ENCODE measurements at regions not wholly inside any gene's neighbourhood (a gene's known extent, or its start where the extent isn't known, plus 50 kb on each side); places are given as distances from the start of the nearest gene placed in this dataset.

DNA sequence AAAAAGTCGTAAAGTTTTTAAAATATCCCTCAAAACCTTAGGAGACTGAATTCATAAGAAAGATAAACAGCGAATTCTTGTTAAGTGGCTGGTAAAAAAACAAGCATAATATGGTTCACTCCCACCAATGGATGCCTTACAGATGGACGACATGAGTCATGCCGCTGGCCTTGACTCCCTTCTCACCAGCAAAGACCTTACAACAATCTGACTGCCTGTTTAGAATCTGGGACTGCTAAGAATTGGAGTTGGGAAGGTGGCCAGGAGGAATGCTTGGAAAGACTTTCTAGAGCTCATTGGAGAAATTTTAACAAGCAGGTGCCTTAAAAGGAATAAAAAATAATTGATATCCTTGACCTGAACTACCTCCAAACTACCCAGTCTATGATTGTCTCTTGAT is 206.9 kb upstream of the FMN2 start:
- H3K9me3 Mint-ChIP-seq = peaks cover 10% of the 10 kb centered on the region
- no peak for DNase-seq (ENCODE audit: low spot score)
- no peak for ATAC-seq
- H3K27me3 Mint-ChIP-seq (ENCODE audit: low read depth) = no peaks in the 10 kb centered on the region
- no peak overlapping the region for H3K4me3 Mint-ChIP-seq
- H3K27ac Mint-ChIP-seq = no peak overlapping the region
- ChIA-PET POLR2A (no interaction called here), CTCF (no interaction called here)
- H3K36me3 Mint-ChIP-seq = no peaks in the 10 kb centered on the region
- H3K4me1 Mint-ChIP-seq = peaks cover 22% of the 10 kb centered on the region
- TF ChIP-seq, protein P1, sequence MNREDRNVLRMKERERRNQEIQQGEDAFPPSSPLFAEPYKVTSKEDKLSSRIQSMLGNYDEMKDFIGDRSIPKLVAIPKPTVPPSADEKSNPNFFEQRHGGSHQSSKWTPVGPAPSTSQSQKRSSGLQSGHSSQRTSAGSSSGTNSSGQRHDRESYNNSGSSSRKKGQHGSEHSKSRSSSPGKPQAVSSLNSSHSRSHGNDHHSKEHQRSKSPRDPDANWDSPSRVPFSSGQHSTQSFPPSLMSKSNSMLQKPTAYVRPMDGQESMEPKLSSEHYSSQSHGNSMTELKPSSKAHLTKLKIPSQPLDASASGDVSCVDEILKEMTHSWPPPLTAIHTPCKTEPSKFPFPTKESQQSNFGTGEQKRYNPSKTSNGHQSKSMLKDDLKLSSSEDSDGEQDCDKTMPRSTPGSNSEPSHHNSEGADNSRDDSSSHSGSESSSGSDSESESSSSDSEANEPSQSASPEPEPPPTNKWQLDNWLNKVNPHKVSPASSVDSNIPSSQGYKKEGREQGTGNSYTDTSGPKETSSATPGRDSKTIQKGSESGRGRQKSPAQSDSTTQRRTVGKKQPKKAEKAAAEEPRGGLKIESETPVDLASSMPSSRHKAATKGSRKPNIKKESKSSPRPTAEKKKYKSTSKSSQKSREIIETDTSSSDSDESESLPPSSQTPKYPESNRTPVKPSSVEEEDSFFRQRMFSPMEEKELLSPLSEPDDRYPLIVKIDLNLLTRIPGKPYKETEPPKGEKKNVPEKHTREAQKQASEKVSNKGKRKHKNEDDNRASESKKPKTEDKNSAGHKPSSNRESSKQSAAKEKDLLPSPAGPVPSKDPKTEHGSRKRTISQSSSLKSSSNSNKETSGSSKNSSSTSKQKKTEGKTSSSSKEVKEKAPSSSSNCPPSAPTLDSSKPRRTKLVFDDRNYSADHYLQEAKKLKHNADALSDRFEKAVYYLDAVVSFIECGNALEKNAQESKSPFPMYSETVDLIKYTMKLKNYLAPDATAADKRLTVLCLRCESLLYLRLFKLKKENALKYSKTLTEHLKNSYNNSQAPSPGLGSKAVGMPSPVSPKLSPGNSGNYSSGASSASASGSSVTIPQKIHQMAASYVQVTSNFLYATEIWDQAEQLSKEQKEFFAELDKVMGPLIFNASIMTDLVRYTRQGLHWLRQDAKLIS (CRISPR knock-in tag; IDR thresholded peaks at IDR 0.05; ENCODE audit: borderline replicate concordance) = no peak
- no peak for TF ChIP-seq SOX15 (CRISPR knock-in tag; IDR thresholded peaks at IDR 0.05)
- TF ChIP-seq, protein P2, sequence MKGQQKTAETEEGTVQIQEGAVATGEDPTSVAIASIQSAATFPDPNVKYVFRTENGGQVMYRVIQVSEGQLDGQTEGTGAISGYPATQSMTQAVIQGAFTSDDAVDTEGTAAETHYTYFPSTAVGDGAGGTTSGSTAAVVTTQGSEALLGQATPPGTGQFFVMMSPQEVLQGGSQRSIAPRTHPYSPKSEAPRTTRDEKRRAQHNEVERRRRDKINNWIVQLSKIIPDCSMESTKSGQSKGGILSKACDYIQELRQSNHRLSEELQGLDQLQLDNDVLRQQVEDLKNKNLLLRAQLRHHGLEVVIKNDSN (CRISPR knock-in tag; IDR thresholded peaks at IDR 0.05) = no peak
- TF ChIP-seq CREB1 (CRISPR knock-in tag; IDR thresholded peaks at IDR 0.05) = no peak
- TF ChIP-seq GTF2I (CRISPR knock-in tag; conservative IDR thresholded peaks at IDR 0.05) = no peak

DNA sequence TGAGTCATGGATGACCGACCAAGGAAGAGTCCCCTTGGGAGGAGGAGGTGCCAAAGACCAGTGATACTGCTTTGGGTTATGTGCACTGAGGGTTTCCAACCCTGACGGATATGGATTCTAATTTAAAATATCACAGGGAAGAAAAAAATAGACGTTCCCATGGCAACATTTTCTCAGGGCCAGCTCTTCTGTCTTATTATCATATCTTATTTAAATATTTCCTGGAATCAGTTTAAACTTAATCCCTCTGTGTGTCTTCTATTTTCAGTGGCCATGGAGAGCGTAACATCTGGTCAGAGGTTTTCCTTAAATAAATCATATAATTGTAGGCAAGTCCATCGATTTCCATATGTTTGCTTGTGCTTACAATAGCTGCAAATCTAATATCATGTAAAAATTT is 205.4 kb upstream of the FMN2 start:
- peaks cover 22% of the 10 kb centered on the region for H3K4me1 Mint-ChIP-seq
- CTCF ChIA-PET = no interaction called here
- TF ChIP-seq ZNF121 (CRISPR knock-in tag; IDR thresholded peaks at IDR 0.05) (no peak), ZNF416 (CRISPR knock-in tag; IDR thresholded peaks at IDR 0.05) (no peak), TP53 (CRISPR knock-in tag; IDR thresholded peaks at IDR 0.05) (no peak), ELF4 (CRISPR knock-in tag; IDR thresholded peaks at IDR 0.05; ENCODE audit: low read depth) (no peak), NFATC4 (CRISPR knock-in tag; IDR thresholded peaks at IDR 0.05) (no peak), MYBL2 (CRISPR knock-in tag; IDR thresholded peaks at IDR 0.05) (no peak), ZNF138 (CRISPR knock-in tag; conservative IDR thresholded peaks at IDR 0.05) (no peak), HMGA2 (CRISPR knock-in tag; IDR thresholded peaks at IDR 0.05) (no peak), RORB (CRISPR knock-in tag; IDR thresholded peaks at IDR 0.05) (no peak), ZNF263 (CRISPR knock-in tag; IDR thresholded peaks at IDR 0.05; ENCODE audit: low read depth) (no peak)
- TF ChIP-seq, protein P3, sequence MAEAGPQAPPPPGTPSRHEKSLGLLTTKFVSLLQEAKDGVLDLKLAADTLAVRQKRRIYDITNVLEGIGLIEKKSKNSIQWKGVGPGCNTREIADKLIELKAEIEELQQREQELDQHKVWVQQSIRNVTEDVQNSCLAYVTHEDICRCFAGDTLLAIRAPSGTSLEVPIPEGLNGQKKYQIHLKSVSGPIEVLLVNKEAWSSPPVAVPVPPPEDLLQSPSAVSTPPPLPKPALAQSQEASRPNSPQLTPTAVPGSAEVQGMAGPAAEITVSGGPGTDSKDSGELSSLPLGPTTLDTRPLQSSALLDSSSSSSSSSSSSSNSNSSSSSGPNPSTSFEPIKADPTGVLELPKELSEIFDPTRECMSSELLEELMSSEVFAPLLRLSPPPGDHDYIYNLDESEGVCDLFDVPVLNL (CRISPR knock-in tag; IDR thresholded peaks at IDR 0.05; ENCODE audit: borderline replicate concordance, low read depth) = no peak
- TF ChIP-seq, protein P4, sequence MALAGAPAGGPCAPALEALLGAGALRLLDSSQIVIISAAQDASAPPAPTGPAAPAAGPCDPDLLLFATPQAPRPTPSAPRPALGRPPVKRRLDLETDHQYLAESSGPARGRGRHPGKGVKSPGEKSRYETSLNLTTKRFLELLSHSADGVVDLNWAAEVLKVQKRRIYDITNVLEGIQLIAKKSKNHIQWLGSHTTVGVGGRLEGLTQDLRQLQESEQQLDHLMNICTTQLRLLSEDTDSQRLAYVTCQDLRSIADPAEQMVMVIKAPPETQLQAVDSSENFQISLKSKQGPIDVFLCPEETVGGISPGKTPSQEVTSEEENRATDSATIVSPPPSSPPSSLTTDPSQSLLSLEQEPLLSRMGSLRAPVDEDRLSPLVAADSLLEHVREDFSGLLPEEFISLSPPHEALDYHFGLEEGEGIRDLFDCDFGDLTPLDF (CRISPR knock-in tag; IDR thresholded peaks at IDR 0.05) = no peak
- no peaks in the 10 kb centered on the region for H3K36me3 Mint-ChIP-seq
- POLR2A ChIA-PET = no interaction called here
- H3K9me3 Mint-ChIP-seq = peaks cover 10% of the 10 kb centered on the region
- ATAC-seq (no peak), DNase-seq (ENCODE audit: low spot score) (no peak)
- peak overlapping the region; percentile 3; the same call in 1 of the 2 replicates for H3K27ac Mint-ChIP-seq
- no peak overlapping the region for H3K4me3 Mint-ChIP-seq
- no peaks in the 10 kb centered on the region for H3K27me3 Mint-ChIP-seq (ENCODE audit: low read depth)

DNA sequence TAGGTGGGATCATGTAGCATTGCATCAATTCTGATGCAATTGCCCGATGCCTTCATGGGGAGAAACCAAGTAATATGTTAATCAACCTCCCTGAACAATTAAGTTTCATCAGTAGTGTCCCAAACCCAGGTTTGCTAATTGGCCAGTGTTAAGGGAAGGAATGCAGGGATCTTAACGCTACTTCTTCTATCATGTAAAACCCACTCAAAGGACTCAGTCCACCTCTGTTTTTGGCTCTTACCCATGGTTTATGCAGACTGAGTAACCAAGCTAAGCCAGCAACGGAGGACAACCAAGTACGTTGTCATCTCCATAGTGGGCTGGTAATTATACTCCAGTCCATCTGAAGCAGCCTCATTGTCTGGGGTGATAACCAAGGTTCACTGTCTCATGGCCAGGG is 203.0 kb upstream of the FMN2 start:
- ATAC-seq (peak; percentile 63), DNase-seq (ENCODE audit: low spot score) (no peak)
- H3K9me3 Mint-ChIP-seq = peaks cover 10% of the 10 kb centered on the region
- ChIA-PET POLR2A (no interaction called here), CTCF (interaction anchor here (1.7 kb wide), 1 partner anchor 9 kb away, joined by 7 read pairs; no protein-coding TSS in a partner anchor)
- no peaks in the 10 kb centered on the region for H3K36me3 Mint-ChIP-seq
- H3K27ac Mint-ChIP-seq = peak overlapping the region; percentile 53
- no peak overlapping the region for H3K4me3 Mint-ChIP-seq
- no peak for TF ChIP-seq ZNF396 (CRISPR knock-in tag; IDR thresholded peaks at IDR 0.05; ENCODE audit: borderline replicate concordance)
- TF ChIP-seq TEAD1 (CRISPR knock-in tag; IDR thresholded peaks at IDR 0.05) = no peak
- TF ChIP-seq NR1H2 (CRISPR knock-in tag; IDR thresholded peaks at IDR 0.05) = no peak
- TF ChIP-seq, protein P5, sequence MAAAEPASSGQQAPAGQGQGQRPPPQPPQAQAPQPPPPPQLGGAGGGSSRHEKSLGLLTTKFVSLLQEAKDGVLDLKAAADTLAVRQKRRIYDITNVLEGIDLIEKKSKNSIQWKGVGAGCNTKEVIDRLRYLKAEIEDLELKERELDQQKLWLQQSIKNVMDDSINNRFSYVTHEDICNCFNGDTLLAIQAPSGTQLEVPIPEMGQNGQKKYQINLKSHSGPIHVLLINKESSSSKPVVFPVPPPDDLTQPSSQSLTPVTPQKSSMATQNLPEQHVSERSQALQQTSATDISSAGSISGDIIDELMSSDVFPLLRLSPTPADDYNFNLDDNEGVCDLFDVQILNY (CRISPR knock-in tag; IDR thresholded peaks at IDR 0.05) = no peak
- TF ChIP-seq, protein P6, sequence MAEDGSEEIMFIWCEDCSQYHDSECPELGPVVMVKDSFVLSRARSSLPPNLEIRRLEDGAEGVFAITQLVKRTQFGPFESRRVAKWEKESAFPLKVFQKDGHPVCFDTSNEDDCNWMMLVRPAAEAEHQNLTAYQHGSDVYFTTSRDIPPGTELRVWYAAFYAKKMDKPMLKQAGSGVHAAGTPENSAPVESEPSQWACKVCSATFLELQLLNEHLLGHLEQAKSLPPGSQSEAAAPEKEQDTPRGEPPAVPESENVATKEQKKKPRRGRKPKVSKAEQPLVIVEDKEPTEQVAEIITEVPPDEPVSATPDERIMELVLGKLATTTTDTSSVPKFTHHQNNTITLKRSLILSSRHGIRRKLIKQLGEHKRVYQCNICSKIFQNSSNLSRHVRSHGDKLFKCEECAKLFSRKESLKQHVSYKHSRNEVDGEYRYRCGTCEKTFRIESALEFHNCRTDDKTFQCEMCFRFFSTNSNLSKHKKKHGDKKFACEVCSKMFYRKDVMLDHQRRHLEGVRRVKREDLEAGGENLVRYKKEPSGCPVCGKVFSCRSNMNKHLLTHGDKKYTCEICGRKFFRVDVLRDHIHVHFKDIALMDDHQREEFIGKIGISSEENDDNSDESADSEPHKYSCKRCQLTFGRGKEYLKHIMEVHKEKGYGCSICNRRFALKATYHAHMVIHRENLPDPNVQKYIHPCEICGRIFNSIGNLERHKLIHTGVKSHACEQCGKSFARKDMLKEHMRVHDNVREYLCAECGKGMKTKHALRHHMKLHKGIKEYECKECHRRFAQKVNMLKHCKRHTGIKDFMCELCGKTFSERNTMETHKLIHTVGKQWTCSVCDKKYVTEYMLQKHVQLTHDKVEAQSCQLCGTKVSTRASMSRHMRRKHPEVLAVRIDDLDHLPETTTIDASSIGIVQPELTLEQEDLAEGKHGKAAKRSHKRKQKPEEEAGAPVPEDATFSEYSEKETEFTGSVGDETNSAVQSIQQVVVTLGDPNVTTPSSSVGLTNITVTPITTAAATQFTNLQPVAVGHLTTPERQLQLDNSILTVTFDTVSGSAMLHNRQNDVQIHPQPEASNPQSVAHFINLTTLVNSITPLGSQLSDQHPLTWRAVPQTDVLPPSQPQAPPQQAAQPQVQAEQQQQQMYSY (CRISPR knock-in tag; IDR thresholded peaks at IDR 0.05) = peak; percentile 83
- TF ChIP-seq ELF4 (CRISPR knock-in tag; IDR thresholded peaks at IDR 0.05; ENCODE audit: low read depth) = no peak
- TF ChIP-seq, protein P7, sequence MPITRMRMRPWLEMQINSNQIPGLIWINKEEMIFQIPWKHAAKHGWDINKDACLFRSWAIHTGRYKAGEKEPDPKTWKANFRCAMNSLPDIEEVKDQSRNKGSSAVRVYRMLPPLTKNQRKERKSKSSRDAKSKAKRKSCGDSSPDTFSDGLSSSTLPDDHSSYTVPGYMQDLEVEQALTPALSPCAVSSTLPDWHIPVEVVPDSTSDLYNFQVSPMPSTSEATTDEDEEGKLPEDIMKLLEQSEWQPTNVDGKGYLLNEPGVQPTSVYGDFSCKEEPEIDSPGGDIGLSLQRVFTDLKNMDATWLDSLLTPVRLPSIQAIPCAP (CRISPR knock-in tag; IDR thresholded peaks at IDR 0.05) = no peak
- peaks cover 22% of the 10 kb centered on the region for H3K4me1 Mint-ChIP-seq
- H3K27me3 Mint-ChIP-seq (ENCODE audit: low read depth) = no peaks in the 10 kb centered on the region

Data from WTC11 (cell line).